Left colon (tissue), 2 donors: ENCODE measurements at regions not wholly inside any gene's neighbourhood (a gene's known extent, or its start where the extent isn't known, plus 50 kb on each side); places are given as distances from the start of the nearest gene placed in this dataset.
"Not testable (repeated sequence)": the region's sequence is repeated elsewhere in the genome, so short reads cannot be mapped to it uniquely, and the experiment has no call there.

ENCODE experiments used
- ATAC-seq: fragments of 200-7000 bp; cut with Tn5 transposase; one replicate; pipeline ENCODE4 v1.9.1; 2020; ENCODE audit warnings: mild to moderate bottlenecking, moderate library complexity
- DNase-seq, 2 donors: peaks; one replicate each; pipeline ENCODE4 v3.0.0-alpha.2; 2020
- intact Hi-C, 2 donors: fragments of 100-400 bp; cut with DNase I in 1 of 2; cut with micrococcal nuclease in 1 of 2; formaldehyde crosslinking; loops; one replicate each; pipeline versions ENCODE4 v1.11.2 to v1.14.0; 2022; cut with DNase I, micrococcal nuclease
- donor health status: DM: no; HTN: no; CAD: no.
- donor health status: DM: yes; HTN: yes; CAD: no.

- no peak for ATAC-seq
- DNase-seq = no peak
- intact Hi-C loops = no loop called here
These were observed 765.5 kb upstream of the HTR2C start for GRCh38 chrX:113818346-113818745.

- DNase-seq = no peak
- no peak for ATAC-seq
- intact Hi-C loops = no loop called here
These were observed 779.1 kb upstream of the HTR2C start for GRCh38 chrX:113804819-113805218.

GRCh38 chrX:113804291-113804690, 779.6 kb upstream of the HTR2C start:
- DNase-seq = no peak
- intact Hi-C loops = no loop called here
- no peak for ATAC-seq

GRCh38 chrX:113802837-113803236, 781.0 kb upstream of the HTR2C start:
- DNase-seq (no peak), ATAC-seq (no peak)
- intact Hi-C loops = no loop called here

- intact Hi-C loops = no loop called here
- DNase-seq (no peak), ATAC-seq (no peak)
These were observed 782.9 kb upstream of the HTR2C start for GRCh38 chrX:113800955-113801354.

- ATAC-seq = no peak
- intact Hi-C loops = no loop called here
- DNase-seq = no peak
These were observed 790.3 kb upstream of the HTR2C start for GRCh38 chrX:113793563-113793962.

GRCh38 chrX:113790987-113791386, 792.9 kb upstream of the HTR2C start:
- no peak for DNase-seq
- intact Hi-C loops = no loop called here
- no peak for ATAC-seq

- intact Hi-C loops, ATAC-seq: not testable (repeated sequence)
These were observed 799.1 kb upstream of the HTR2C start for GRCh38 chrX:113784754-113785153.

GRCh38 chrX:113770806-113771205, 813.1 kb upstream of the HTR2C start:
- DNase-seq (no peak), ATAC-seq (no peak)
- intact Hi-C loops = no loop called here

More at GRCh38 chrX:113784754-113785153, 799.1 kb upstream of the HTR2C start:
- not testable (repeated sequence) for DNase-seq

- intact Hi-C loops = no loop called here
- DNase-seq (no peak), ATAC-seq (no peak)
These were observed 813.8 kb upstream of the HTR2C start for GRCh38 chrX:113770071-113770470.

- ATAC-seq (no peak), DNase-seq (no peak)
- intact Hi-C loops = no loop called here
These were observed 824.5 kb upstream of the HTR2C start for GRCh38 chrX:113759422-113759821.

- no peak for ATAC-seq
- intact Hi-C loops = no loop called here
- no peak for DNase-seq
These were observed 836.5 kb upstream of the HTR2C start for GRCh38 chrX:113747274-113747973.

- intact Hi-C loops = no loop called here
- ATAC-seq (no peak), DNase-seq (no peak)
These were observed 840.8 kb upstream of the HTR2C start for GRCh38 chrX:113743069-113743468.

GRCh38 chrX:113741744-113742143, 842.1 kb upstream of the HTR2C start:
- no peak for DNase-seq
- no peak for ATAC-seq
- intact Hi-C loops = no loop called here

- no peak for ATAC-seq
- intact Hi-C loops = no loop called here
These were observed 854.9 kb upstream of the HTR2C start for GRCh38 chrX:113728937-113729336.

GRCh38 chrX:113726898-113727297, 857.0 kb upstream of the HTR2C start:
- no peak for ATAC-seq
- intact Hi-C loops = no loop called here
- no peak for DNase-seq

More at GRCh38 chrX:113728937-113729336, 854.9 kb upstream of the HTR2C start:
- no peak for DNase-seq

- DNase-seq (no peak), ATAC-seq (no peak)
- intact Hi-C loops = no loop called here
These were observed 857.4 kb upstream of the HTR2C start for GRCh38 chrX:113726466-113726865.

- DNase-seq = no peak
- intact Hi-C loops = no loop called here
- no peak for ATAC-seq
These were observed 857.9 kb upstream of the HTR2C start for GRCh38 chrX:113726009-113726408.

- DNase-seq = no peak
- intact Hi-C loops = no loop called here
- no peak for ATAC-seq
These were observed 859.3 kb upstream of the AMOT start for GRCh38 chrX:113699939-113700338.

- intact Hi-C loops = no loop called here
- DNase-seq = no peak
These were observed 834.6 kb upstream of the AMOT start for GRCh38 chrX:113675278-113675677.

GRCh38 chrX:113651306-113651705, 810.7 kb upstream of the AMOT start:
- intact Hi-C loops = no loop called here
- ATAC-seq (no peak), DNase-seq (no peak)

More at GRCh38 chrX:113675278-113675677, 834.6 kb upstream of the AMOT start:
- ATAC-seq = no peak
